Transverse colon (tissue), 3 donors: ENCODE measurements at regions not wholly inside any gene's neighbourhood (a gene's known extent, or its start where the extent isn't known, plus 50 kb on each side); places are given as distances from the start of the nearest gene placed in this dataset.

Experiments used
- POLR2A ChIP-seq: fragments of 450-650 bp; IDR thresholded peaks from one replicate; pipeline ENCODE4 v1.6.1; 2016; ENCODE audit warnings: antibody characterized with exemption, mild to moderate bottlenecking, moderate library complexity
- POLR2AphosphoS5 ChIP-seq, 3 donors: sonication (generic); formaldehyde crosslinking; IDR thresholded peaks; one replicate each; pipeline ENCODE4 v1.6.1; 2016; ENCODE audit warnings: antibody characterized with exemption in 3 of 3

- TF ChIP-seq POLR2AphosphoS5 (IDR thresholded peaks at IDR 0.05) (no peak), POLR2A (peak; percentile 32)
These were observed 56.9 kb upstream of the AOAH start for GRCh38 chr7:36781011-36781738.
